H9 (cell line): ENCODE measurements at regions not wholly inside any gene's neighbourhood (a gene's known extent, or its start where the extent isn't known, plus 50 kb on each side); places are given as distances from the start of the nearest gene placed in this dataset.
"Not testable (repeated sequence)": the region's sequence is repeated elsewhere in the genome, so short reads cannot be mapped to it uniquely, and the experiment has no call there.

ENCODE experiments used
- DNase-seq: peaks from one replicate; pipeline ENCODE4 v3.0.0-alpha.2; 2017
- H2AFZ ChIP-seq: one replicate; pipeline ENCODE4 v1.6.1; 2013; ENCODE audit warnings: mild to moderate bottlenecking, low read length, control low read depth, moderate library complexity
- H2AK5ac ChIP-seq: 2 replicates; pipeline ENCODE4 v1.6.1; 2013; ENCODE audit warnings: low read length, control low read depth, mixed read lengths; ENCODE audit not compliant: insufficient read length
- H2BK120ac ChIP-seq: one replicate; pipeline ENCODE4 v1.6.1; 2013; ENCODE audit warnings: low read depth, mild to moderate bottlenecking, low read length, control low read depth, inconsistent platforms; ENCODE audit not compliant: poor library complexity, severe bottlenecking
- H2BK12ac ChIP-seq: 2 replicates; pipeline ENCODE4 v1.6.1; 2013; ENCODE audit warnings: low read length, control low read depth, mixed read lengths, low read depth; ENCODE audit not compliant: insufficient read length
- H2BK15ac ChIP-seq: 2 replicates; pipeline ENCODE4 v1.6.1; 2013; ENCODE audit warnings: low read depth, low read length, control low read depth
- H2BK20ac ChIP-seq: one replicate; pipeline ENCODE4 v1.6.1; 2013; ENCODE audit warnings: low read depth, mild to moderate bottlenecking, low read length, control low read depth, inconsistent platforms; ENCODE audit not compliant: poor library complexity, severe bottlenecking
- H2BK5ac ChIP-seq: 2 replicates; pipeline ENCODE4 v1.6.1; 2013; ENCODE audit warnings: low read length, control low read depth, mixed read lengths; ENCODE audit not compliant: insufficient read length
- H3K14ac ChIP-seq: 2 replicates; pipeline ENCODE4 v1.6.1; 2013; ENCODE audit warnings: low read length, control low read depth; ENCODE audit not compliant: insufficient read depth
- H3K18ac ChIP-seq: 2 replicates; pipeline ENCODE4 v1.6.1; 2013; ENCODE audit warnings: low read depth, mild to moderate bottlenecking, mixed read lengths, low read length, control low read depth; ENCODE audit not compliant: insufficient read length
- H3K23ac ChIP-seq: 2 replicates; pipeline ENCODE4 v1.6.1; 2013; ENCODE audit warnings: low read length, control low read depth, mixed read lengths, low read depth; ENCODE audit not compliant: insufficient read length
- H3K23me2 ChIP-seq: 2 replicates; pipeline ENCODE4 v1.6.1; 2013; ENCODE audit warnings: low read depth, mild to moderate bottlenecking, mixed read lengths, low read length, control low read depth; ENCODE audit not compliant: insufficient read length, poor library complexity, severe bottlenecking
- H3K27ac ChIP-seq: 2 replicates; pipeline ENCODE4 v1.5.1; 2013; ENCODE audit warnings: low read length, control low read depth, mixed read lengths, low read depth; ENCODE audit not compliant: insufficient read length
- H3K27me3 ChIP-seq: 2 replicates; pipeline ENCODE4 v1.6.1; 2013; ENCODE audit warnings: low read length, control low read depth, inconsistent platforms; ENCODE audit not compliant: insufficient read depth
- H3K4ac ChIP-seq: 2 replicates; pipeline ENCODE4 v1.6.1; 2013; ENCODE audit warnings: low read depth, mild to moderate bottlenecking, control low read depth, inconsistent platforms, low read length, moderate library complexity
- H3K4me1 ChIP-seq: 2 replicates; pipeline ENCODE4 v1.6.1; 2013; ENCODE audit warnings: low read length, control low read depth, inconsistent platforms; ENCODE audit not compliant: insufficient read depth
- H3K4me2 ChIP-seq: 2 replicates; pipeline ENCODE4 v1.6.1; 2013; ENCODE audit warnings: low read length, control low read depth, mixed read lengths; ENCODE audit not compliant: insufficient read length, insufficient read depth
- H3K56ac ChIP-seq: 2 replicates; pipeline ENCODE4 v1.6.1; 2013; ENCODE audit warnings: low read depth, mild to moderate bottlenecking, mixed read lengths, low read length, control low read depth; ENCODE audit not compliant: insufficient read length
- H3K79me1 ChIP-seq: 2 replicates; pipeline ENCODE4 v1.6.1; 2013; ENCODE audit warnings: low read depth, mild to moderate bottlenecking, moderate library complexity, low read length, control low read depth, inconsistent platforms; ENCODE audit not compliant: insufficient read depth, poor library complexity, severe bottlenecking
- H3K79me2 ChIP-seq: 2 replicates; pipeline ENCODE4 v1.6.1; 2013; ENCODE audit warnings: low read length, control low read depth, inconsistent platforms; ENCODE audit not compliant: insufficient read depth
- H3K9ac ChIP-seq: 2 replicates; pipeline ENCODE4 v1.6.1; 2013; ENCODE audit warnings: low read length, control low read depth, mixed read lengths; ENCODE audit not compliant: insufficient read length; ENCODE audit errors: extremely low read depth
- H3K9me3 ChIP-seq: one replicate; pipeline ENCODE4 v1.6.1; 2013; ENCODE audit warnings: low read depth, low read length, inconsistent platforms; ENCODE audit not compliant: control insufficient read depth
- H3T11ph ChIP-seq: one replicate; pipeline ENCODE4 v1.6.1; 2013; ENCODE audit warnings: mild to moderate bottlenecking, low read length, control low read depth, inconsistent platforms
- H4K20me1 ChIP-seq: one replicate; pipeline ENCODE4 v1.6.1; 2013; ENCODE audit not compliant: control insufficient read depth, insufficient read length, insufficient read depth
- H4K5ac ChIP-seq: 2 replicates; pipeline ENCODE4 v1.6.1; 2013; ENCODE audit warnings: low read depth, mild to moderate bottlenecking, mixed read lengths, low read length, control low read depth; ENCODE audit not compliant: insufficient read length
- H4K8ac ChIP-seq: replicated peaks from 2 replicates; pipeline ENCODE4 v1.6.1; 2013; ENCODE audit warnings: low read length, control low read depth, mixed read lengths, low read depth; ENCODE audit not compliant: insufficient read length
- H4K91ac ChIP-seq: 2 replicates; pipeline ENCODE4 v1.6.1; 2013; ENCODE audit warnings: low read depth, mild to moderate bottlenecking, moderate library complexity, mixed read lengths, low read length, control low read depth; ENCODE audit not compliant: insufficient read length
- H3K27ac Mint-ChIP-seq, 3 experiments: 2 replicates in 2 of 3; 3 replicates in 1 of 3; pipeline ENCODE4 v1.8.0; 2020 to 2021; ENCODE audit warnings: mixed read lengths in 3 of 3, mild to moderate bottlenecking in 1 of 3, moderate library complexity in 1 of 3
- H3K27me3 Mint-ChIP-seq: 2 replicates; pipeline ENCODE4 v1.8.0; 2021; ENCODE audit warnings: low read depth, mild to moderate bottlenecking, moderate library complexity, mixed read lengths
- H3K36me3 Mint-ChIP-seq, 3 experiments: 2 replicates in 2 of 3; 3 replicates in 1 of 3; pipeline ENCODE4 v1.8.0; 2020 to 2021; ENCODE audit warnings: low read depth in 3 of 3, mixed read lengths in 3 of 3; ENCODE audit not compliant: insufficient read depth in 1 of 3
- H3K4me1 Mint-ChIP-seq, 2 experiments: 2 replicates each; pipeline ENCODE4 v1.8.0; 2020; ENCODE audit warnings: mixed read lengths in 2 of 2
- H3K4me3 Mint-ChIP-seq, 2 experiments: 2 replicates in 1 of 2; 3 replicates in 1 of 2; pipeline ENCODE4 v1.8.0; 2020 to 2021; ENCODE audit warnings: mild to moderate bottlenecking in 2 of 2, mixed read lengths in 2 of 2, moderate library complexity in 1 of 2
- H3K9me3 Mint-ChIP-seq, 2 experiments: 2 replicates in 1 of 2; 3 replicates in 1 of 2; pipeline ENCODE4 v1.8.0; 2020; ENCODE audit warnings: mild to moderate bottlenecking in 2 of 2, mixed read lengths in 2 of 2, moderate library complexity in 1 of 2
- WGBS: extraction: QIAGEN DNeasy Blood & Tissue Kit; methylation state at CpG from one replicate; pipeline ENCODE4 v1.1.7; 2013; ENCODE audit warnings: missing lambda C conversion rate, low lambda C conversion rate, mixed read lengths; ENCODE audit not compliant: insufficient read length; ENCODE audit errors: extremely low coverage; 5-methylcytosine and 5-hydroxymethylcytosine counted together
- TF ChIP-seq, protein P1 (sequence below): fragments of 200-600 bp; sonication (generic); conservative IDR thresholded peaks from 3 replicates; pipeline ENCODE4 v1.8.0; 2021; ENCODE audit warnings: antibody characterized with exemption, mild to moderate bottlenecking

DNA sequence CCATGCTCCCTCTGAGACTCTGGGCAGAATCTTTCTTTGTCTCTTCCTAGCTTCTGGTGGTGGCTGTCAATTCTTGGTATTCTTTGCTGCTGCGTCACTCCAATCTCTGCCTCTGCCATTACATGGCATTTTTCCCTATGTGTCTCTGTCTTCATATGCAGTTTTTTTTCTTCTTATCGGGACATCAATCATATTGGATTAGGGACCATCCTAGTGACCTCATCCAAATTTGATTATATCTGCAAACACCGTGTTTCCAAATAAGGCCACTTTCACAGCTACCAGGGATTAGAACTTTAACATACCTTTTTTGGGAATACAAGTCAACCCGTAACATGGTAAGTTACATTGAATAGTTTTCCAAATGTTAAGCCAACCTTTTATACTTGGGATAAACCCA is 358.2 kb upstream of the FRG2C start:
- no peaks in the 10 kb centered on the region for H3K4me1 ChIP-seq
- H3K9me3 Mint-ChIP-seq, result no peaks in the 10 kb centered on the region
- H3K79me2 ChIP-seq, result no peaks in the 10 kb centered on the region

DNA sequence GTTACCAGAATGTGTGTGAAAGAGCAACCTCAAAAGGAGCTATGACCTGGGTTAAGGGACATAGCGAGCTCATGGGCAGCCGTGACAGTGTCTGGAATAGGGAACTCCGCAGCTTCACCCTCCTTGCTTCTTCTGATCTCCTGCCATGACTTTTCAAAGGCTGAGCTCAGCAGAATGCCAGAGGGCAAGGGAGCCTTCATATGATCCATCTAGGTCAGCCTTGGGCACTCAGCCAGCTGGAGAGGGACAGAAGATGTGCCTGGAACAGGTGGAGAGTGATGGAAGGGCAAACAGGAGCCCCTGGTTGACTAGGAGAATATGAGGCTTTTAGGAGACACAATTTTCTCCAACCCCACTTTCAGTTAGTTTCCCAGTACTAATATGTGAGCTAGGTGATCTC is 352.8 kb upstream of the FRG2C start:
- not testable (repeated sequence) for H3K27ac ChIP-seq, H3K4me3 Mint-ChIP-seq, H2BK120ac ChIP-seq, H2AFZ ChIP-seq, H3K14ac ChIP-seq, H3K4me2 ChIP-seq, H3K23ac ChIP-seq, H2BK5ac ChIP-seq, H3K9me3 ChIP-seq, H3T11ph ChIP-seq, H3K79me2 ChIP-seq, H3K36me3 Mint-ChIP-seq, H4K91ac ChIP-seq, H3K9ac ChIP-seq, H2BK12ac ChIP-seq, H3K18ac ChIP-seq, H3K23me2 ChIP-seq, DNase-seq, H3K9me3 Mint-ChIP-seq, H3K79me1 ChIP-seq, H3K4me1 ChIP-seq, H3K27me3 Mint-ChIP-seq, H2BK20ac ChIP-seq, H3K27ac Mint-ChIP-seq, H3K4me1 Mint-ChIP-seq, H4K5ac ChIP-seq, H2AK5ac ChIP-seq, H3K27me3 ChIP-seq, H4K8ac ChIP-seq, H3K4ac ChIP-seq, H2BK15ac ChIP-seq, H3K56ac ChIP-seq, H4K20me1 ChIP-seq
- no CpG with 5 or more reads among the region's 3 CpGs for WGBS

More for the DNA sequence above, 358.2 kb upstream of the FRG2C start:
- Histone ChIP-seq H3K56ac (no peak overlapping the region), H4K20me1 (no peaks in the 10 kb centered on the region), H3K79me1 (no peaks in the 10 kb centered on the region), H3K23me2 (no peaks in the 10 kb centered on the region), H2AK5ac (no peak overlapping the region), H2BK12ac (no peak overlapping the region), H3K23ac (no peak overlapping the region), H3K14ac (no peak overlapping the region), H3K9ac (no peak overlapping the region), H3T11ph (no peak overlapping the region), H2BK15ac (no peak overlapping the region), H4K91ac (no peak overlapping the region), H2BK120ac (no peak overlapping the region), H3K9me3 (no peaks in the 10 kb centered on the region), H2AFZ (no peak overlapping the region), H3K27ac (no peak overlapping the region), H4K8ac (no peak overlapping the region), H3K4me2 (no peak overlapping the region), H3K18ac (no peak overlapping the region), H2BK5ac (no peak overlapping the region), H2BK20ac (no peak overlapping the region), H3K27me3 (no peaks in the 10 kb centered on the region), H4K5ac (no peak overlapping the region), H3K4ac (no peak overlapping the region)
- no peak for DNase-seq
- peaks cover 1% of the 10 kb centered on the region for H3K27me3 Mint-ChIP-seq
- H3K4me3 Mint-ChIP-seq, result no peak overlapping the region
- H3K27ac Mint-ChIP-seq, result no peak overlapping the region
- TF ChIP-seq, protein P1, sequence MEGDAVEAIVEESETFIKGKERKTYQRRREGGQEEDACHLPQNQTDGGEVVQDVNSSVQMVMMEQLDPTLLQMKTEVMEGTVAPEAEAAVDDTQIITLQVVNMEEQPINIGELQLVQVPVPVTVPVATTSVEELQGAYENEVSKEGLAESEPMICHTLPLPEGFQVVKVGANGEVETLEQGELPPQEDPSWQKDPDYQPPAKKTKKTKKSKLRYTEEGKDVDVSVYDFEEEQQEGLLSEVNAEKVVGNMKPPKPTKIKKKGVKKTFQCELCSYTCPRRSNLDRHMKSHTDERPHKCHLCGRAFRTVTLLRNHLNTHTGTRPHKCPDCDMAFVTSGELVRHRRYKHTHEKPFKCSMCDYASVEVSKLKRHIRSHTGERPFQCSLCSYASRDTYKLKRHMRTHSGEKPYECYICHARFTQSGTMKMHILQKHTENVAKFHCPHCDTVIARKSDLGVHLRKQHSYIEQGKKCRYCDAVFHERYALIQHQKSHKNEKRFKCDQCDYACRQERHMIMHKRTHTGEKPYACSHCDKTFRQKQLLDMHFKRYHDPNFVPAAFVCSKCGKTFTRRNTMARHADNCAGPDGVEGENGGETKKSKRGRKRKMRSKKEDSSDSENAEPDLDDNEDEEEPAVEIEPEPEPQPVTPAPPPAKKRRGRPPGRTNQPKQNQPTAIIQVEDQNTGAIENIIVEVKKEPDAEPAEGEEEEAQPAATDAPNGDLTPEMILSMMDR, result no peak
- WGBS, result no CpG with 5 or more reads among the region's 4 CpGs
- no peaks in the 10 kb centered on the region for H3K36me3 Mint-ChIP-seq
- no peaks in the 10 kb centered on the region for H3K4me1 Mint-ChIP-seq
